HS-27A (cell line): ENCODE measurements at regions not wholly inside any gene's neighbourhood (a gene's known extent, or its start where the extent isn't known, plus 50 kb on each side); places are given as distances from the start of the nearest gene placed in this dataset.

Source experiments
- DNase-seq: peaks from one replicate; pipeline ENCODE4 v3.0.0-alpha.2; 2012; ENCODE audit warnings: low read depth, missing footprints

- DNase-seq: no peak
Observed at GRCh38 chr3:72299823-72300222, 514.9 kb upstream of the PROK2 start.

- DNase-seq: no peak
Observed at GRCh38 chr3:72299321-72299802, 514.4 kb upstream of the PROK2 start.

- DNase-seq: no peak
Observed at GRCh38 chr3:72298201-72299152, 513.5 kb upstream of the PROK2 start.

GRCh38 chr3:72297481-72297880 is 512.5 kb upstream of the PROK2 start:
- DNase-seq: no peak

GRCh38 chr3:72296477-72297111 is 511.6 kb upstream of the PROK2 start:
- no peak for DNase-seq

GRCh38 chr3:72295962-72296450 is 511.1 kb upstream of the PROK2 start:
- no peak for DNase-seq

- no peak for DNase-seq
Observed at GRCh38 chr3:72295276-72295961, 510.5 kb upstream of the PROK2 start.

- DNase-seq: no peak
Observed at GRCh38 chr3:72290859-72291638, 506.1 kb upstream of the PROK2 start.

GRCh38 chr3:72289692-72290071 is 504.7 kb upstream of the PROK2 start:
- DNase-seq: no peak

GRCh38 chr3:72288955-72289691 is 504.2 kb upstream of the PROK2 start:
- peak; percentile 40 for DNase-seq

- DNase-seq: no peak
Observed at GRCh38 chr3:72287956-72288355, 503.0 kb upstream of the PROK2 start.

GRCh38 chr3:72285502-72285901 is 500.6 kb upstream of the PROK2 start:
- no peak for DNase-seq

GRCh38 chr3:72284471-72284870 is 499.5 kb upstream of the PROK2 start:
- no peak for DNase-seq

- DNase-seq: no peak
Observed at GRCh38 chr3:72282918-72283317, 498.0 kb upstream of the PROK2 start.

GRCh38 chr3:72281551-72281950 is 496.6 kb upstream of the PROK2 start:
- no peak for DNase-seq

- no peak for DNase-seq
Observed at GRCh38 chr3:72280876-72281275, 495.9 kb upstream of the PROK2 start.

- no peak for DNase-seq
Observed at GRCh38 chr3:72279631-72280041, 494.7 kb upstream of the PROK2 start.

- no peak for DNase-seq
Observed at GRCh38 chr3:72279068-72279604, 494.2 kb upstream of the PROK2 start.

GRCh38 chr3:72278349-72279067 is 493.6 kb upstream of the PROK2 start:
- no peak for DNase-seq

- no peak for DNase-seq
Observed at GRCh38 chr3:72277710-72278109, 492.8 kb upstream of the PROK2 start.
